HT1080 (cell line): ENCODE measurements at regions not wholly inside any gene's neighbourhood (a gene's known extent, or its start where the extent isn't known, plus 50 kb on each side); places are given as distances from the start of the nearest gene placed in this dataset. TPM values are rescaled to one million over a fixed set of nuclear protein-coding genes. Genes with fewer than 3 reads are reported as not detected.

Experiments
- small RNA-seq: library from RNA; depleted of rRNA; stranded (forward); fragments of <200 nt; gene quantifications from one replicate; pipeline ENCODE3, GENCODE V24; 2014

Small RNA genes in the stretch of these regions (small RNA-seq; reads per million reads assigned to genes)
- not detected for gene Z96811.1
